ENCODE measurements at regions not wholly inside any gene's neighbourhood (a gene's known extent, or its start where the extent isn't known, plus 50 kb on each side); places are given as distances from the start of the nearest gene placed in this dataset.

DNA sequence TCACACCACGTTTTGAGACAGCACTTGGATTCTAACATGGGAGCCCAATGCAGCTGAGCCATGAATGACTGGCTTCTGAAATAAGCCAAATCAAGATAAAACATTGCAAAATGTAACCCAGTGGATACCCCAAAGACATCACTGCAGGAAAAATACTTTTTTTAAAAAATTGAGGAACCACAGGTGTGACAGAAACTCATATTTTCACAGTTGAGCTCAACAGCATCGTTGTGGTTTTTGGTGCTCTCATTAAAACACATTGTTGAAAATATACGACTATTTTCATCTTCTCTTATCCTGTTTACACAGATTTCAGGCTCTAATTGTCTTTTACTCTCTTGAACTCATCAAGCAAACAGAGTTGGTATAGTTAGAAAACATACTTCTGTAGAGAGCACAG is 429.3 kb upstream of the VRK2 start:
- DNase-seq: no peak
- no peak for TF ChIP-seq CTCF (IDR thresholded peaks at IDR 0.05; ENCODE audit: insufficient read depth in 1 of 2, low read depth in 1 of 2, low read length in 1 of 2, severe bottlenecking in 1 of 2, unreplicated experiment in 1 of 2)
- Mint-ChIP-seq H3K27me3 (ENCODE audit: insufficient read depth, unreplicated experiment) (no peaks in the 10 kb centered on the region), H3K4me1 (ENCODE audit: low read depth, unreplicated experiment) (no peaks in the 10 kb centered on the region), H3K36me3 (ENCODE audit: insufficient read depth, unreplicated experiment) (no peaks in the 10 kb centered on the region), H3K4me3 (ENCODE audit: unreplicated experiment) (no peak overlapping the region), H3K27ac (ENCODE audit: unreplicated experiment) (no peak overlapping the region), H3K9me3 (ENCODE audit: unreplicated experiment) (no peaks in the 10 kb centered on the region)
- POLR2A ChIA-PET: no interaction called here
- no TSS peak for BruUV-seq (replicated peaks)
- H3K27me3 ChIP-seq (replicated peaks; ENCODE audit: control insufficient read depth, insufficient read depth, low read length): no peaks in the 10 kb centered on the region
- CTCF ChIA-PET: no interaction called here
- H3K4me1 ChIP-seq: no peaks in the 10 kb centered on the region
- no peaks in the 10 kb centered on the region for H3K9me3 ChIP-seq
- H3K4me3 ChIP-seq (ENCODE audit: low read depth, low read length): no peak overlapping the region
- intact Hi-C loops (cut with micrococcal nuclease; ENCODE audit: unreplicated experiment): no loop called here
- no peaks in the 10 kb centered on the region for H3K36me3 ChIP-seq (ENCODE audit: control insufficient read depth, insufficient read depth, low read length)

DNA sequence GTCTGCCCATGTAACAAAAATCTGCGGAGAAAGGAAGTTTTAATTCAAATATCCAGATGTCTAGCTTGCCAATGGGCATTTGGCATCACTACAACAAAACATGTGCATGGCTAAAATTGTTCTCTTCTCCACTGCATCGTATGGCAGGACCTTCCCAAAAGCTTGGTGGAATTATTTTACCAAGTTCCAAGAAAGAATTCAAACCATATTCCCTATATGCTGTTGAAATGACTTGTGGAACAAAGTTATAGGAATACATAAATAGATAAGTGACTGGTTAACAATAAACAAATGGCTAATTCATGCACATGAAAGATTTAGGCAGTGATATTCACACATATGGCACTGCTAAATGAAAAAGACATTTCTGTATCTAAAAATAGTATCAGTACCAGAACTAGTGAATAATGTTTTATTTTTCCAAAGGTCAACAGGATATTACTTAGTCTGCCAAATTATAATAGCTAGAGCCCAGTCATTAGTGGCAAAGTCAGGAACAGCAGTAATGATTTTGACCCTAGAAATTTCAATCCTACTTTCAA is 425.4 kb upstream of the VRK2 start:
- Mint-ChIP-seq H3K27me3 (ENCODE audit: insufficient read depth, unreplicated experiment) (no peaks in the 10 kb centered on the region), H3K36me3 (ENCODE audit: insufficient read depth, unreplicated experiment) (no peaks in the 10 kb centered on the region), H3K4me1 (ENCODE audit: low read depth, unreplicated experiment) (no peaks in the 10 kb centered on the region), H3K4me3 (ENCODE audit: unreplicated experiment) (no peak overlapping the region), H3K27ac (ENCODE audit: unreplicated experiment) (no peak overlapping the region), H3K9me3 (ENCODE audit: unreplicated experiment) (no peaks in the 10 kb centered on the region)
- ChIA-PET POLR2A (no interaction called here), CTCF (no interaction called here)
- no peak for DNase-seq
- H3K27me3 ChIP-seq (replicated peaks; ENCODE audit: control insufficient read depth, insufficient read depth, low read length): no peaks in the 10 kb centered on the region
- H3K4me1 ChIP-seq: no peaks in the 10 kb centered on the region
- intact Hi-C loops (cut with micrococcal nuclease; ENCODE audit: unreplicated experiment): no loop called here
- H3K4me3 ChIP-seq (ENCODE audit: low read depth, low read length): no peak overlapping the region
- no peaks in the 10 kb centered on the region for H3K36me3 ChIP-seq (ENCODE audit: control insufficient read depth, insufficient read depth, low read length)
- H3K9me3 ChIP-seq: no peaks in the 10 kb centered on the region
- BruUV-seq (replicated peaks): no TSS peak
- no peak for TF ChIP-seq CTCF (IDR thresholded peaks at IDR 0.05; ENCODE audit: insufficient read depth in 1 of 2, low read depth in 1 of 2, low read length in 1 of 2, severe bottlenecking in 1 of 2, unreplicated experiment in 1 of 2)

- CTCF ChIA-PET: no interaction called here
- Mint-ChIP-seq H3K27ac (ENCODE audit: unreplicated experiment) (no peak overlapping the region), H3K4me1 (ENCODE audit: low read depth, unreplicated experiment) (no peaks in the 10 kb centered on the region), H3K27me3 (ENCODE audit: insufficient read depth, unreplicated experiment) (no peaks in the 10 kb centered on the region), H3K4me3 (ENCODE audit: unreplicated experiment) (no peak overlapping the region), H3K9me3 (ENCODE audit: unreplicated experiment) (no peaks in the 10 kb centered on the region), H3K36me3 (ENCODE audit: insufficient read depth, unreplicated experiment) (no peaks in the 10 kb centered on the region)
- Histone ChIP-seq H3K4me1 (no peaks in the 10 kb centered on the region), H3K4me3 (ENCODE audit: low read depth, low read length) (no peak overlapping the region), H3K9me3 (no peaks in the 10 kb centered on the region), H3K36me3 (ENCODE audit: control insufficient read depth, insufficient read depth, low read length) (no peaks in the 10 kb centered on the region), H3K27me3 (replicated peaks; ENCODE audit: control insufficient read depth, insufficient read depth, low read length) (no peaks in the 10 kb centered on the region)
- no TSS peak for BruUV-seq (replicated peaks)
- intact Hi-C loops (cut with micrococcal nuclease; ENCODE audit: unreplicated experiment): no loop called here
- no peak for DNase-seq
- POLR2A ChIA-PET: no interaction called here
- TF ChIP-seq CTCF (IDR thresholded peaks at IDR 0.05; ENCODE audit: insufficient read depth in 1 of 2, low read depth in 1 of 2, low read length in 1 of 2, severe bottlenecking in 1 of 2, unreplicated experiment in 1 of 2): no peak
Observed at GRCh38 chr2:57622009-57622408, 424.6 kb upstream of the VRK2 start.

Data from Caco-2 (cell line).